ENCODE measurements at regions not wholly inside any gene's neighbourhood (a gene's known extent, or its start where the extent isn't known, plus 50 kb on each side); places are given as distances from the start of the nearest gene placed in this dataset.

- DNase-seq, result no peak
These were observed 159.6 kb downstream of the SLC16A9 start for GRCh38 chr10:59550061-59550460.

DNA sequence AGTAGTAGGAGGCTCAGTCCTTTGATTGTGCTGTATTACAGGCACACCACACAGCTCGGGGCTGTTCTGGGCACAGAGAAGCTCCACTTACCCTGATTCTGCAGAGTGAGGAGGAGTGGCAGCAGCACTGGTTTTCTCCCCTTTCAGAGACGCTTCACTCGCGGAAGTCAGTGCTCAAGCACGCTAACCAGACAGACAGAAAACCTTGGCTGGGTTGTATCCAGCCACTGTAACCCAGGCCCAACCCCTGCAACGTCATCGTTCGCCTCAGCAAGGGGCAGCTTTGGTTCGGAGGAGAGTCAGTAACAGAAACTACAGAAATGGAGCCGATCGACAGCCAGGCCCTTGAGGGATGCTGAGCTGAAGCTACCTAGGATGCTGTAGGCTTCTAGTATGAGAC is 171.0 kb downstream of the SLC16A9 start:
- DNase-seq, result no peak

- DNase-seq, result no peak
These were observed 172.1 kb downstream of the SLC16A9 start for GRCh38 chr10:59537501-59537900.

DNA sequence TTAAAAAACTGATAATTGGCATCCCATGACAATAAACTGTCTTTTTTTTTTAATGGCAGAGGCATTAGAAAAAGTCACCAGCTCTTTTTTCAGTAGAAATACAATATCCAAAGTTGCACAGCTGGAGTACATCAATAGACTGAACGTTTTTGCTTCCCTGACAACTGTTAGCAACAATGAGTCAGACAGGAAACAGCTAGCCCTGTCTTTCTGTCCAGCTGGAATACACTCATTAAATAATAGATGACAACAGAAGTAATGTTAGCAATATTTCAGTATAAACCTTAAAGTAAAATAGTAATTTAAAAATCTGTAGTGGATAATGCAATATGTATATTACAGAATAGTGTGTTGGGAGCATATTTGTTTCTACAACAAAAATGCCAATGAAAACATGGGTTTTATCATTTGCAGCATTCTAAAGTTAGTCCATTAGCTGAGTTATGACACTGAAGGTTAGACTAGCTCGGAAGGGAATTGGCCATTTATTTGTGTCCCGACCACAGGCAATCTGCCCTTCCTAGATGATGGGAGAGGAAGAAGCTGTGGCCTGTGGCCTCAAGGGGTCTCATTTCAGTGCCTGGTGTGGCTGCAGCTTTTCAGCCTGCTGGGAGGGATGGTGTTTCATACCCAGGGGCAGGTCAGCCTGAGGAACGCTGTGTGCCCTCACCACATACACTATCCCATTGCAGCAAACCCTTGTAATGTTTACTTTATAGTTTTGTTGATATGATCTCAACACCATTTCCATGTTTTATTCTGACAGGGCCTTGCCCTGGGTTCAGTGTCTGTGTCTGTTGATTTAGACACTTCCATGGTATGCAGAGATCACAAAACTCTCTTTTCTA is 173.3 kb downstream of the SLC16A9 start:
- DNase-seq, result peak; percentile 65

DNA sequence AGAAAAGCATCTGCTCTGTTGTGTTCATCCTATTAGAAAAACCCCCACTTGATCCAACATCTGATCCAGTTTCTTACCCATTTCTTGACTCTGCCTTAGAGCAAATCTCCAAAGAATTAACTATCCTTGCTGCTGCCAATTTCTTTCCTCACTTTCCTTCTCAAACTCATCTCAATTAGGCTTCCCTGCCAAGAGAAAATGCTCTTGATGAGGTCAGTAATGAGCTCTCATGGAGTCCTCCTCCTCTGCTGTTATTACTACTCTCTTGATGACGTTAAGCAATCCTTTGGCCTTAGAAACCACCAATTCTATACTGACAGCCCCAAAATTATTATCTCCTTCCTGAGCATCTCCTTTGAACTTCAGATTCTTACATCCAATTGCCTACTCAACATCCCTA is 162.0 kb upstream of the FAM13C start:
- no peak for DNase-seq

DNA sequence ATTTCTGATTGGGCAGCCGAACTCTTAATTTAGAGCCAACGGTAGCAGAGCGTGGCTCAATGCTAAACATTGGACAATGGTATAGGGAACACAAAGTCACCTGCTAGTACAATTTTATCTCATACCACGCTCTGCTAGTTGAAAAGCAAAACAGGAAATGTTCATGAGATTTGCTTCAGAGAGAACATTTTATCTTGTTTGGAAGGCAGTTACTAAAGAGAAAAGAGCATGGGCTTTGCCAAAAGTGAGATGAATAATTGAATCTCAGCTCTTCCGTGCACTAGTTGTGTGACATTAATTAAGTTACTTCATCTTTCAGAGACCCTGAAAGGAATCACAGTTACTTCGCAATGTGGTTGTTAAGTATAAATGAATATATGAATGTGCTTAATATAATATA is 161.5 kb upstream of the FAM13C start:
- DNase-seq, result no peak

DNA sequence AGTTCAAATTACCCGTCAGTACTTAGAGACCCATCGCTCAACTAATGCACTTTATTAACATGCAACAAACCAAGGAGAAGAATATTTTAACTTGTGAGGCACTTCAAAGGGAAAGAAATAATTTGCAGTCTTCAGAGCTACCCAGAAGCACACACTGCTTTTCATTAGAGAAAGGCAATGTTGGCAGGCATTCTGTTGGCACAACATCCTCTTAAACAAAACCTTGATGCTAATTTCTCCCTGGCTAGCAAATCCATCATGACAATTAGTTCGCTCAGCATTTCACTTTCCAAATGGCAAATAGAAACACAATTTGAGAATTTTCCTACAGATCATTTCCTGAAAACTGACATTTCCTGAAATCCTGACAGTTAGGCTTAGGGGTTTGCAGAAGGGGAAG is 155.6 kb upstream of the FAM13C start:
- DNase-seq, result no peak

- DNase-seq, result no peak
These were observed 155.1 kb upstream of the FAM13C start for GRCh38 chr10:59517341-59517899.

GRCh38 chr10:59513558-59513957 is 151.2 kb upstream of the FAM13C start:
- no peak for DNase-seq

DNA sequence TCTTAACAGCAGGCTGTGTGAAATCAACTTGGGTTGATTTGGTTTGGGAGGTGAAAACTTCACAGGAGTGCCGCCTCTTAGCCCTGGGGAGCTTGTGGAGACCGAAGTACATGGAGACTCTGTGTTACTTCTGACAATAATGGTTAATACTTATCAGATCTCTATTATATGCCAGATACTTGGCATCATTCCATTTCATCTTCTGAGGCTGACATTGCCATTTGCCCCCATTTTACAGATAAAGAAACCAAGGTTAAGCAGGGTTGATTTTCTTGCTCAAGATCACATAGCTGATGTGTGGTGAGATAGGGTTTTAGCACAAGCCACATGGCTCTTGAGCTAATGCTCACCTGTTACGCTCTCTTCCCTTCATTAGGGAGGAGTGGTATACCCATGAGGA is 150.6 kb upstream of the FAM13C start:
- DNase-seq, result no peak

DNA sequence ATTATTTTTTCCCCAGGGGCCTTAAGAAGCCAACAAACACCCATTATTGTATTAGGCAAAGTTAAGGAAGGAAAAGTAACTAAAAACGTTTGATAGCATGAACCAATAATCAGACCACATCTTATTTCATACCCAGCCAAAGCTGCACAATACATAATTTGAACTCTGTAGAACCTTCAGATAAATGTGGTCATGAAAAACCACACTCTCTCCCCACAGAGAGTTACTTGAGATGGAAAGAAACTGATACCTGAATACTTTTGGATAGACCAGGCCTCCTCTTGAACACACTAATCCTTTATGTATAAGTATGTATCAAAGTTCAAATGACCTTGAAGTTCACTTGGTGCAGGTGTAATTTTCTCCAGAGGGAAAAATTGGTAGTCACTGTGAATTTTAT is 146.6 kb upstream of the FAM13C start:
- DNase-seq, result no peak

GRCh38 chr10:59508296-59508695 is 145.9 kb upstream of the FAM13C start:
- DNase-seq, result no peak

DNA sequence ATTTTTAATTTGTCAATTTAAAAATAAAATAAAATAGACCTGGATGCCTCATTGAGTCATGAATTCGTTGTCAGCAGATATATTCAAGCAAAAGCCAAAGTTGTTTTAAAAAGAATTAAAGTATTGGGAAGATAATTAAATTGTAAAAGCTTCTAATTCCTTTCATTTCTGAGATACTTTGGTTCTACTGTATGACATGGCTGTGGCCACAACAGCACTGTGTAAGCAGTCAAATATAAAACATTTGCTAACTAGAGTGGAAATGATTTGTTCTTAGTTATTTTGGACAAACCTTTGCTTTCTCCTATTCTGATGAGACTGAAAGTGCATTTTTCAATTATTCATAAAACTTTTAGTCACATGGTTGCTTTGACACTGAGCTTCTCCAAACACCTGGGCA is 143.6 kb upstream of the FAM13C start:
- DNase-seq, result no peak

DNA sequence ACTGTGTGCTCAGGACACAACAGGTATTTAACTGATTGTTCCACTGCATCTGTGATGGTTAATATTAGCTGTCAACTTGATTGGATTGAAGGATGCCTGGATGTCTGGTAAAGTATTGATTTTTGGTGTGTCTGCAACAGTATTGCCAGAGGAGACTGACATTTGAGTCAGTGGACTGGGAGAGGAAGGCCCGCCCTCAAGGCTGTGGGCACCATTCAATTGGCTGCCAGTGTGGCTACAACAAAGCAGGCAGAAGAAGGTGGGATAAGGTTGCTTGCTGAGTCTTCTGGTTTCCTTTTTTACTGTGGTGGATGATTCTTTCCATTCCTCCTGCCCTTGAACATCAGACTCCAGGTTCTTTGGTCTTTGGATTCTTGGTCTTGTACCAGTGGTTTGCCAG is 137.1 kb upstream of the FAM13C start:
- peak; percentile 27 for DNase-seq

DNA sequence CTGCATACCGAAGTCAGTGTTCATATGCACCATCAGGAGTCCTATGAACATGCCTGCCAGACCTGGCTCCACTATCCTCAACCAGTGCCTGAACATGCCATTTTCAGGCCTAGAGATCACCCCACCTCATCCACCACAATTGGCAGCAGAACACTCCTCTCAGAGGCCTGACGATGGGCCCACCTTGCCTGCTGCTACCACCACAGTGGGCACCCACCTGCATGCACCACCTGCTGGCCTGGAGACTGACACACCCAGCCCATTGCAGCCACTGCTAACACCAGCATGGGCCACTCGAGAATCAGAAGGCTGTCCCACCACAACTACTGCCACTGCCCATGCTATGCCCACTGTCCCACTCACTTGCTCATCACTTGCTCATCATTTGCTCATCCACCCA is 130.7 kb upstream of the FAM13C start:
- no peak for DNase-seq

DNA sequence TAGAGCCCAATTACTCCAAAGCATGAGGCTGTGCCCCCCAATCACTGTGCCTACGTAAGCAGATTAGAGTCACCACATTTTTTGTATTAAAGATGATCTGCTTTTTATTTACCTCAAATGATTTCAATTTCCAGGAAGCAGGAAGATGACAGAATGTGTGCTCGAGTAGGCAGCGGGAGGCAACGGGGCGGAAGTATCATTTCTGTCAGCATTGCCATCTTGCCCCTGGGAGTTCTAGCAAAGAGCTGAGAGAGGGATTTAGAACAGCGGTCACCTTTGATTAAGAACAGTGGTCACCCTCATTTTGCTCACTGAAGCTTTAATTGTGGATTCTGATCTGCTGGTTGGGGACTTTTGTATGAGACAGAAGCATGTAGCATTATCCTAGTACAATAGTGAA is 117.1 kb upstream of the FAM13C start:
- DNase-seq, result no peak

- DNase-seq, result peak; percentile 39
These were observed 108.2 kb upstream of the FAM13C start for GRCh38 chr10:59470570-59470969.

DNA sequence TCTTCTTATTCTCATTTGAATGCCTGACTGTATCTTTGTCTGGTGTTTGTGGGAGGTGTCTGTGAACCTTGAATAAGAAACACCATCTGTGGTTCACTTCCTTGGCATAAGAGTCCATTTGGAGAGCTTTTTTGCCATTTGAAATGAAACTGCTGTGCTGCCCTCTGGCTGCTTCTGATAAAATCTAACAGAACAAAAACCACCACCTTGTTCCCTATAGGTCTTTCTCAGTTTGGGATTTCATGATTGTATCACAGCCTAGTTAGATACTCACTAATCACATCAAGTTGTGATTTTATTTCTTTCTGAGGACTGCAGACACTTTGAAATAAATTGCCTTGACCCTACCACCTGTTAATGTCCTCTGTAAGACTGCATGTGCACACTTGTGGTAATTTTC is 102.7 kb upstream of the FAM13C start:
- peak; percentile 61 for DNase-seq

DNA sequence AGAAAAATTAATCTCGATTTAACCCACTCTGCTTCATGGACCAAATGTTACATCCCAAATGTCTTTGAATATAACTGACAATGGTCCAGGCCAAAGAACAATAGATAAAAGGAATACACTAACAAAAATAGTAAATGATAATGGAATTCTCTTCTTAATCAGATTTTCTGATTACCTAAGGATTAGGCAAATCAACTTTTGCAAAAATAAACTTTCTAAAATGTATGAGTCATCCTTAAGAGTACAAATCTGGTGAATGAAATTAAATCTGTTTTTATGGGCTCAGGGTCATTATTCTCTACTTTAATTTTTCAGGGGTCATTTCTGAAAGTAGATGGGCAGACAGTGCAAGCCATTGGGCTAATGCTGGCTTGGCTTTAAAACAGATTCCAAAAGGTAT is 102.1 kb upstream of the FAM13C start:
- DNase-seq, result no peak

DNA sequence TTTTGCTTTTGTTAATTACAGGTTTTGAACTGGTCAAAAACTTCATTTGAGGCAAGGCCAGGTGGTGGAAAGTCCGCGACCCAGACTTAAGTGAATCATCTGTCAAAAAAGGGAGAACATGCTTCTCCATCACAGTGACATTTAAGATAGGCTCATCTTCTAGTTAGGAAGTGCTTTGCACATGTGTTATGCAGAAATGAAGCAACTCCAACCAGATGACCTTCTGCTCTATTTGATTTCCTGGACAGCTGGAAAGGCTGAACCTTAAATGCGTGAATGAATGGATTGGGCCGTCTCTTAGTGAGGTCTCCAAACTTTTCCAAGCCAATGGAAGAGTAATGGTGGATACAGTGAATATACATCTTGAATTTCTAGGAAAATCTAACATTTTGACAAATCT is 101.6 kb upstream of the FAM13C start:
- DNase-seq, result peak; percentile 4

DNA sequence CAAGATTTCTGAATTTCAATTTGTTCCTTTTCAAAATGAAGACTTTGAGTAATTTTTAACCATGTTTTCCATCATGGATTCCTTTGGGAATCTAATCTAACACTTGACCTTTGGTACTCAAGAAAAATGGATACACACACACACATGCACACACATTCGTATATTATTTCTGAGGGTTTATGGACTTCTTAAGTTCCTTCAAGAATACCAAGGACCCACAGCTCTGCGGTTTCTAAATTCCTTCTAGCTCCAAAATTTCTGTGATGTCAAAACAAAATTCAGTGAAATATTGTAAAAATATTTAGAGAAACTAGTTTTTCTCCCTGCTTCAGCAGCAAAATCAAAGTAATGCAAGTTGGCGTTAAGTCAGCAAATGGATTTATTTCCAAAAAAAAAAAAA is 98.3 kb upstream of the FAM13C start:
- no peak for DNase-seq

DNA sequence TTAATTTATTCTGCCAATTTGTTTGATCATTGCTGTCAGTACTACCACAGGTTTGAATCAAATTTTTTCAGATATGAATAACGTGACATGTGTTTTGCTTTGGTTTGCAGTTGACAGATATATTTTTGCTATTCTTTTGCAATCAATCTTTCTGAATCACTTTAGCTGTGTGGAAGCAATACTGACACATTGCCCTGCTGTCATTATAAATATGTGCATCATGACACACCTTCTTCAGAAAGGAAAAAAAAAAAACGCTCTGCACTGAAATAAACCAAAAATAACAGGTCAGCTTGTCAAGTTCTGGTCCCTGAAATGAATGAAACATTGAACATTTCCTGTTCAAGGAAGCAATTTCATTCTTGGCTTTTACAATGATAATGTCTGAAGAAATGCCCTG is 93.8 kb upstream of the FAM13C start:
- no peak for DNase-seq

DNA sequence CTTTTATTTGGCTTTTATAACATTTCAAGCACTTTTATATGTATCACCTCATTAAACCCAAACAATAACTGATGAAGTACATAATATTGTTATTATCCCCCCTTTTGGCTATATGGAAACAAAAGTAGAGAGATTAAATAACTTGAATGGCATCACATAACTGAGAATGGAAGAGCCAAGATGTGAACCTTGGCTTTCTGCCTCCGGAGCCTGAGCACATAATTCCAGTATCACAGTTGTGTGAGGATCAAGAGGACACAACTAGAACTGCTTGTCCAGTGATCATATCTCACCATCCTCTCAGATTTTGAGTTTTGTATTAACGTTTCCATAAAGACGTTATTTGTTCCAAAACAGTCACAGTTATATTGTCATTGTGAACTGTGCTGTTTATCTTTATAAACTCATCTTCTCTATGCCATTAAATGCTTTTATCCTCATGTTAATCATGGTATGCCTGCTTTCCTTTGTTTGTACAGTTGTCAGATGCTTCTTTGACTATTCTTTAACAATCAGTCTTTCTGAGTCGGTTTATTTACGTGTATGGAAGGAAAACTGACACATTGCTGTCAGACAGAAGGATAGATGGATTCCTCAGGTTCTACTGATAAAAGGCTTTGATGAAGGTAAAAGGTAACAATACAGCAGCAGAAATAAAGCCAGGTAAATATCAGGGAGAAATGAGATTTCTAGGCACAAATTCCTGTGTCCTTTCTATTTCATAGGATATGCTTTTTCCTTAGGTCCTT is 92.0 kb upstream of the FAM13C start:
- no peak for DNase-seq

GRCh38 chr10:59448616-59449015 is 86.3 kb upstream of the FAM13C start:
- no peak for DNase-seq

All from NCI-H69 (cell line).